Brain microvascular endothelial cell (primary cell): ENCODE measurements at regions not wholly inside any gene's neighbourhood (a gene's known extent, or its start where the extent isn't known, plus 50 kb on each side); places are given as distances from the start of the nearest gene placed in this dataset.

Experiments used
- DNase-seq: peaks from one replicate; pipeline ENCODE4 v3.0.0-alpha.2; 2020
- H3K27ac ChIP-seq: fragments of 250-450 bp; sonication (Bioruptor Pico); 2 replicates; pipeline ENCODE4 v1.5.1; 2020; ENCODE audit warnings: mild to moderate bottlenecking, moderate library complexity
- H3K27me3 ChIP-seq: fragments of 250-450 bp; sonication (Bioruptor Pico); replicated peaks from 2 replicates; pipeline ENCODE4 v1.5.1; 2020; ENCODE audit warnings: mild to moderate bottlenecking
- H3K36me3 ChIP-seq: fragments of 250-450 bp; sonication (Bioruptor Pico); replicated peaks from 2 replicates; pipeline ENCODE4 v1.5.1; 2020; ENCODE audit warnings: mild to moderate bottlenecking
- H3K4me3 ChIP-seq: 2 replicates; pipeline ENCODE4 v1.5.1; 2011; ENCODE audit warnings: low read depth, mild to moderate bottlenecking, control low read depth, low read length, moderate library complexity
- CTCF ChIP-seq: IDR thresholded peaks from 2 replicates; pipeline ENCODE4 v1.5.1; 2011; ENCODE audit warnings: low read depth, mild to moderate bottlenecking, moderate library complexity, low read length, control low read depth, inconsistent platforms; ENCODE audit errors: missing control alignments
- in situ Hi-C: cut with HindIII; loops from 2 replicates; pipeline ENCODE4 v1.10.0; 2017; ENCODE audit warnings: low sequenced_read_pairs, low pct_ligation_motif_present

- no peak overlapping the region for H3K27ac ChIP-seq
- no peaks in the 10 kb centered on the region for H3K36me3 ChIP-seq
- H3K27me3 ChIP-seq: peaks cover 2% of the 10 kb centered on the region
- in situ Hi-C loops: no loop called here
- H3K4me3 ChIP-seq: no peak overlapping the region
- no peak for TF ChIP-seq CTCF
- DNase-seq: no peak
Measured at GRCh38 chr15:69586721-69587120, 134.1 kb downstream of the RPLP1 start.

- no peak for DNase-seq
- no peak for TF ChIP-seq CTCF
Measured at GRCh38 chr15:69587723-69588426, 135.3 kb downstream of the RPLP1 start.

GRCh38 chr15:69590201-69590710 lies 137.6 kb downstream of the RPLP1 start:
- DNase-seq: no peak

More at GRCh38 chr15:69587723-69588426, 135.3 kb downstream of the RPLP1 start:
- H3K4me3 ChIP-seq: no peak overlapping the region
- no peak overlapping the region for H3K27ac ChIP-seq
- H3K36me3 ChIP-seq: no peaks in the 10 kb centered on the region
- peaks cover 2% of the 10 kb centered on the region for H3K27me3 ChIP-seq
- in situ Hi-C loops: no loop called here

GRCh38 chr15:69590932-69591524 lies 138.4 kb downstream of the RPLP1 start:
- Histone ChIP-seq H3K27me3 (peaks cover 13% of the 10 kb centered on the region), H3K4me3 (no peak overlapping the region), H3K27ac (no peak overlapping the region), H3K36me3 (no peaks in the 10 kb centered on the region)
- TF ChIP-seq CTCF: no peak
- no peak for DNase-seq
- in situ Hi-C loops: no loop called here

More at GRCh38 chr15:69590201-69590710, 137.6 kb downstream of the RPLP1 start:
- Histone ChIP-seq H3K4me3 (no peak overlapping the region), H3K36me3 (no peaks in the 10 kb centered on the region), H3K27me3 (peaks cover 6% of the 10 kb centered on the region), H3K27ac (no peak overlapping the region)
- TF ChIP-seq CTCF: no peak
- in situ Hi-C loops: no loop called here

- no peak for TF ChIP-seq CTCF
- H3K27me3 ChIP-seq: peaks cover 17% of the 10 kb centered on the region
- no peak overlapping the region for H3K4me3 ChIP-seq
- no peak for DNase-seq
- in situ Hi-C loops: no loop called here
- no peak overlapping the region for H3K27ac ChIP-seq
- H3K36me3 ChIP-seq: no peaks in the 10 kb centered on the region
Measured at GRCh38 chr15:69591905-69592508, 139.4 kb downstream of the RPLP1 start.
